NCI-H345 (cell line): ENCODE measurements at regions not wholly inside any gene's neighbourhood (a gene's known extent, or its start where the extent isn't known, plus 50 kb on each side); places are given as distances from the start of the nearest gene placed in this dataset.

Experiments used
- DNase-seq: peaks from one replicate; lab custom pipeline; 2025; lab: John Stamatoyannopoulos, UW

- no peak for DNase-seq
Measured at GRCh38 chr17:77458202-77459017, 317.6 kb downstream of the SEC14L1 start.

GRCh38 chr17:77459018-77459755 is 318.4 kb downstream of the SEC14L1 start:
- no peak for DNase-seq

GRCh38 chr17:77460514-77461046 is 319.8 kb downstream of the SEC14L1 start:
- no peak for DNase-seq

- no peak for DNase-seq
Measured at GRCh38 chr17:77461277-77462057, 320.7 kb downstream of the SEC14L1 start.

GRCh38 chr17:77462090-77462489 is 321.3 kb downstream of the SEC14L1 start:
- no peak for DNase-seq

GRCh38 chr17:77462553-77463497 is 322.1 kb downstream of the SEC14L1 start:
- no peak for DNase-seq

- no peak for DNase-seq
Measured at GRCh38 chr17:77464988-77465357, 324.2 kb downstream of the SEC14L1 start.

- no peak for DNase-seq
Measured at GRCh38 chr17:77465358-77466041, 324.7 kb downstream of the SEC14L1 start.

GRCh38 chr17:77466140-77466539 is 325.4 kb downstream of the SEC14L1 start:
- DNase-seq, result no peak

GRCh38 chr17:77466596-77467223 is 325.9 kb downstream of the SEC14L1 start:
- DNase-seq, result no peak

- no peak for DNase-seq
Measured at GRCh38 chr17:77467521-77467920, 326.8 kb downstream of the SEC14L1 start.

GRCh38 chr17:77468897-77469296 is 328.1 kb downstream of the SEC14L1 start:
- DNase-seq, result no peak

GRCh38 chr17:77470330-77470786 is 329.6 kb downstream of the SEC14L1 start:
- DNase-seq, result no peak

- DNase-seq, result no peak
Measured at GRCh38 chr17:77470800-77471733, 330.3 kb downstream of the SEC14L1 start.

- peak; percentile 70 for DNase-seq
Measured at GRCh38 chr17:77471984-77472461, 331.3 kb downstream of the SEC14L1 start.

GRCh38 chr17:77472468-77473310 is 331.9 kb downstream of the SEC14L1 start:
- DNase-seq, result peak; percentile 39

- no peak for DNase-seq
Measured at GRCh38 chr17:77473615-77474226, 333.0 kb downstream of the SEC14L1 start.
